NCI-H748 treated with DMSO at 0.1 percent for 48 hours (cell line): ENCODE measurements at regions not wholly inside any gene's neighbourhood (a gene's known extent, or its start where the extent isn't known, plus 50 kb on each side); places are given as distances from the start of the nearest gene placed in this dataset.

Experiments used
- DNase-seq: peaks from one replicate; lab custom pipeline; 2025; lab: John Stamatoyannopoulos, UW

GRCh38 chr2:16565481-16565880 is 100.2 kb downstream of the CYRIA start:
- no peak for DNase-seq

- DNase-seq = no peak
Observed at GRCh38 chr2:16561676-16562075, 104.0 kb downstream of the CYRIA start.

DNA sequence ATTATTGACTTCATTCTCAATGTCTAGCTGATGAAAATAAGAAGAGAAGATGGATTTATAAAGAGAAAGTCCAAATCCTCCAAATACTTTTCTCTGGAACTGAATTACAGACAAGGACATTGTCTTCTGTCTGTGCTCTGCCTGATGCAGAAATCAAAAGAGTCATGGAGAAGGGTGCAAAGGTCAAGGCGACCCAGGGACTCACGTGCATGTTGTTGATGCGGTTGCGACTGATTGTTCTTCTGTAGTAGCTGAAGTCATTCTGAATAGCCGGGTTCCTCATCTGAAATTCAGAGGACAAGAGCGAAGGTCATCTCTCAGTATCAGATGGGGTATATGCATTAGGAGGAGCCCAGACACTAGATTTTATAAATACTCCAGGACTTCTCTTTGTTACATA is 104.4 kb downstream of the CYRIA start:
- no peak for DNase-seq

DNA sequence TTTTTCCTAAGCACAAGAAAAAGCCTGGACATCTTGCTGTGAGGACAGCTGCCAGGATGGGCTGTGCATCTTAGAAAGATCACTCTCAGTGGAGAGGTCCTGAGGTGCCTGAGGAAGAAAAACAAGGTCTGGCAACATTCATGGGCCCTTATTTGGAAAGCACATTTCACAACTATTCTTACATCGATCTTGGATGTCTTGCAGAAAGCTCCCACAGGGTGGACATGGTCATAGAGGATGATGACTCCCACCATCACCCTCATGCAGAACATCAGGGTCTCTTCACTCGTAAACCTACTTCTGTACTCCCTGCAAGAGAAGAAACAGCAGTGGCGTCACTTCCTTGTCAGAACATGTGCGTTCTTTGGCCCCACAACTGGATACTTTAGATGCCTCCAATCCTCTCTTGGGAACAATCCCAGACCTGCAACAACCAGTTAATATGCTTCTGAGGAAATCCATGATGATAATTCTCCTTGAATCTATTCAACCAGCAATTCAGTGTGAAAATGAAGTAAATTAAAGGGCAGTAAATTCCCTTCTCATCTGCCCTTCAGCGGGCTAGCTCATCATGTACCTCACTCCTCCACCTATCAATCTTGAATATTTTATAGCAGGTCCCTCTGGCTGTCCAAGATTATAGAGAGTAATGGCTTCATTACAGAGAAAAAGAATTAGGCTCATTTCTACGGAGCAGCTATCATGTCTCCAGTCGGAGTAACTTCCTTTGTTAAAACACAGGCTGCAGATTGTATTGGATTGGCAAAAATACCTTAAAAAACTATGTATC is 106.2 kb downstream of the CYRIA start:
- DNase-seq = no peak

DNA sequence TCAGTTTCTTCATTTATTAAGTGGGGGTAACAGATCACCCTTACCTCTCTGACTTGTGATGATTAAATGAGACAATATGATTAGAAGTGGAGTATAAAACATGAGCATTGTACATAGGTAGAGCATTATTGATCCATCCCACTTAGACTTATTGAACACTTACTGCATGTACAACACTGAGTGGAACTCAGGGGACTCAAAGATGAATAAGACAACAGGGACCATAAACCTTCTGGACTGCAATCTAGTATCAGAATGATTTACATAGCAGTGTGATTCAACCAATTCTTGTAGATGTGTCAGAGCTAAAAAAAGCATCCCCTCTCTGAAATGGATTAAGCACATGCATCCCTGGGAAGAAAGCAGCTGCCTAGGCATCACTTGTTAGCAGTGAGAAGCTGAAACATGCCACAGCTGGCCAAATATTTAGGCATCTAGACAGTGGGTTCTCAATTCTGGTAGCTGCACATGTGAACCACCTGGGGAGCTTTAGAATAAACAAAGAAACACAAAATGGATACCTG is 111.5 kb downstream of the CYRIA start:
- DNase-seq = no peak

GRCh38 chr2:16553226-16553625 is 112.4 kb downstream of the CYRIA start:
- DNase-seq = peak; percentile 2

DNA sequence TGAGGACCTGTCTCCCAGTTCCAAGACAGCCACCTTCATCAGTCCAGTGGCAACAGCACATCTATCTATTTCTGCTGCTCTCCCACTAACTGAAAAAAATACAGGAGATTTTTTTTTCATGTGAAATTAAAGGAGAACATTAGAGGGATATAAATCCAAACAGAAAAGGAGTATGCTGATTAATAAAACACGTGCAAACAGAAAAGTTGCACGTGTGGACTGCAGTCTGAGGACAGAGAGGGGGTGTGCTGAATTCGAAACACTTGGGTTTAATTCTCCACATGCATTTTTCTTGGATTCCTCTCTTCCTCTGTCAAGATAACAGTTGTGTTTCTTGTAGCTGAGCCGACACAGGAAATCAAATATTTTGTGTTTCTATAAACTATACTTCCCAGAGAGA is 113.4 kb downstream of the CYRIA start:
- no peak for DNase-seq

GRCh38 chr2:16548036-16548435 is 117.6 kb downstream of the CYRIA start:
- DNase-seq = no peak

- DNase-seq = no peak
Observed at GRCh38 chr2:16546128-16546754, 119.4 kb downstream of the CYRIA start.

- no peak for DNase-seq
Observed at GRCh38 chr2:16538707-16539106, 126.9 kb downstream of the CYRIA start.

GRCh38 chr2:16537347-16537746 is 128.3 kb downstream of the CYRIA start:
- no peak for DNase-seq

DNA sequence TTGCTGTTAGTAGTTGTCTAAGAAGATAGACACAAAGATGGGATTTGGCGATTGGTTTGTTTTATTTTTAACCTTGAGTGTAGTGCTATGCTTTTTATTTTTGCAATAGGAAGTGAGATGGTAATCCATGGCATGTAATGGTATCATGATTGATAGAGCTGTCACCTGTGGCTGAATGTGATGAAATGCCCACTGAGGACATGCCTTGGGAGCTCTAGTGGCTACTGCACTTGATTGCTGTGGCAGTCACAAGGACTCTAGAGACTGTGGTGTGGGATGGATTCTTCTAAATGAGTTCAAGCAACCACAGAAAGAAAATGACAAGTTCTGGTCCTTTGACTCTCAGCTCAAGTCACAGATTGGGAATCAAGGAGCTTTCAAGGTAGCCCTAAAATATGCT is 139.4 kb downstream of the CYRIA start:
- DNase-seq = no peak

GRCh38 chr2:16525265-16525887 is 140.3 kb downstream of the CYRIA start:
- peak; percentile 7 for DNase-seq

- no peak for DNase-seq
Observed at GRCh38 chr2:16523711-16524110, 141.9 kb downstream of the CYRIA start.

GRCh38 chr2:16522031-16522831 is 143.4 kb downstream of the CYRIA start:
- DNase-seq = no peak

- no peak for DNase-seq
Observed at GRCh38 chr2:16520891-16521290, 144.7 kb downstream of the CYRIA start.

DNA sequence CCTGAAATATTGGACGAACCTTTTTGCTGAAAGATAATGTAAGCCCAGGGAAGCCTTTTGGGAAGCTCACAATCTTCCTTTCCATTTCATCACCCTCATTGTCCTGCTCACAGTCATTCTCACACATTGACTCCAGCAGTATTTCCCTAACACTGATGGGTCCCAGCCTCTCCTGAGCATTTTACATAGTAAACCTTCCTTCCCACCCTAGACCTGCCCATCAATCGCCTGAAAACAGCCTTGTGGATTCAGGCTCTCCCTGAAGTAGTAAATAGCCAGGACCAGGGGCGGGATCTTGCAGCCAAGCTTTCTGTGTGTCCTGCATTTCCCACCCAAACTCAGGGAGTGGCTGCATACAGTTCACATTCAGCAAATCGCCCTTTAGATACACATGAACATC is 149.9 kb downstream of the CYRIA start:
- no peak for DNase-seq

GRCh38 chr2:16513626-16514025 is 152.0 kb downstream of the CYRIA start:
- no peak for DNase-seq

- DNase-seq = no peak
Observed at GRCh38 chr2:16511041-16511440, 154.6 kb downstream of the CYRIA start.

- no peak for DNase-seq
Observed at GRCh38 chr2:16509042-16509441, 156.6 kb downstream of the CYRIA start.

- no peak for DNase-seq
Observed at GRCh38 chr2:16508490-16508851, 157.2 kb downstream of the CYRIA start.
